IMR-90 (cell line): ENCODE measurements at regions not wholly inside any gene's neighbourhood (a gene's known extent, or its start where the extent isn't known, plus 50 kb on each side); places are given as distances from the start of the nearest gene placed in this dataset.

Source experiments
- CEBPB ChIP-seq: IDR thresholded peaks from 2 replicates; pipeline ENCODE4 v1.6.1; 2012; ENCODE audit warnings: low read depth, low read length, improper control_type of control experiment
- CTCF ChIP-seq: conservative IDR thresholded peaks from 2 replicates; pipeline ENCODE4 v1.5.1; 2012; ENCODE audit warnings: mild to moderate bottlenecking, low read depth, low read length, improper control_type of control experiment
- ELK1 ChIP-seq: fragments of 150-350 bp; IDR thresholded peaks from 2 replicates; pipeline ENCODE4 v1.6.1; 2016; ENCODE audit warnings: low read depth, mild to moderate bottlenecking, low read length, moderate library complexity, borderline replicate concordance
- FOS ChIP-seq: fragments of 150-350 bp; IDR thresholded peaks from 2 replicates; pipeline ENCODE4 v1.6.1; 2016; ENCODE audit warnings: low read depth, low read length
- MAZ ChIP-seq: IDR thresholded peaks from 2 replicates; pipeline ENCODE4 v1.6.1; 2012; ENCODE audit warnings: low read depth, mild to moderate bottlenecking, low read length, improper control_type of control experiment, moderate library complexity, borderline replicate concordance
- MXI1 ChIP-seq: IDR thresholded peaks from 2 replicates; pipeline ENCODE4 v1.6.1; 2012; ENCODE audit warnings: low read depth, mild to moderate bottlenecking, low read length, moderate library complexity, borderline replicate concordance
- POLR2A ChIP-seq: IDR thresholded peaks from 2 replicates; pipeline ENCODE4 v1.6.1; 2012; ENCODE audit warnings: mild to moderate bottlenecking, low read depth, low read length
- RAD21 ChIP-seq: IDR thresholded peaks from 2 replicates; pipeline ENCODE4 v1.6.1; 2012; ENCODE audit warnings: low read length, improper control_type of control experiment
- RCOR1 ChIP-seq: IDR thresholded peaks from 2 replicates; pipeline ENCODE4 v1.6.1; 2012; ENCODE audit warnings: mild to moderate bottlenecking, low read length, improper control_type of control experiment; ENCODE audit not compliant: insufficient replicate concordance
- RFX5 ChIP-seq: IDR thresholded peaks from 2 replicates; pipeline ENCODE4 v1.8.0; 2012; ENCODE audit warnings: low read depth, mild to moderate bottlenecking, low read length, moderate library complexity
- SMC3 ChIP-seq: fragments of 150-350 bp; IDR thresholded peaks from 2 replicates; pipeline ENCODE4 v1.6.1; 2016; ENCODE audit warnings: low read depth, mild to moderate bottlenecking, antibody characterized with exemption, low read length, moderate library complexity
- USF2 ChIP-seq: fragments of 150-350 bp; IDR thresholded peaks from 2 replicates; pipeline ENCODE4 v1.6.1; 2017; ENCODE audit warnings: mild to moderate bottlenecking, antibody characterized with exemption, low read length, low read depth

DNA sequence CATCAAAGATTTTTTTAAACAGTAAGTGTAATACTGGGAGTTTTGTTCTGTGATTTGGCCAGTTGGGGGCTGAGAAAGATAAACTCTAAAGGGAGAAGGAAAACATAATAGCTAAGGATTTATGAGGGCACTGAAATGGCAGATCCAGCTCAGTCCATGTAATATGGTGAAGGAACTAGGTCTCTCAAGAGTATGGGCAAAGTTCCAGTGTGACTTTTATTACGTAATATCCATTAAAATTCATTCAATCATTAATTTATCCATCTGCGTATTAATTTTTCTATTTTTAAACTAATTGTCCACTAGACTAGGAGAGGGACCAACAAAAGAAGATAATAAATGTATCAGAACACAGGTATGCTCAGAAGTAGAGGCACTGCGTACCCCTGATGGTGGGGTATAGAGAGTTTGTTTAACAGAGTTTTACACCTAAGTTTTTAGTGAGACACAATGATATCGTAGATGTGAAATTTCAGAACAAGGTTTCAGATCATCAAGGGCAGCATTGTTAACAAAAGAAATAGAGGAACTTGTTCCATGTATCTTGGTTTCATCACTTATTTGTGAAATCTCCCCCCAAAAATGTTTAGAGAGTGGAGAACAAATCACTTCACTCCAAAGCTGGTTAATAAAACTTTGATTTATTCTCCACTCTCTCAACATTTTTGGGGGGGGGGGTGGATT lies 351.1 kb downstream of the GRXCR1 start:
- no peak for TF ChIP-seq MAZ
- TF ChIP-seq RCOR1, result no peak
- TF ChIP-seq CTCF, result no peak
- no peak for TF ChIP-seq USF2
- TF ChIP-seq CEBPB, result peak; percentile 61
- no peak for TF ChIP-seq POLR2A
- TF ChIP-seq FOS, result no peak
- no peak for TF ChIP-seq RAD21
- no peak for TF ChIP-seq MXI1
- TF ChIP-seq ELK1, result no peak
- no peak for TF ChIP-seq RFX5
- TF ChIP-seq SMC3, result no peak
